GM18508 (cell line): ENCODE measurements at regions not wholly inside any gene's neighbourhood (a gene's known extent, or its start where the extent isn't known, plus 50 kb on each side); places are given as distances from the start of the nearest gene placed in this dataset.

Experiments
- ATAC-seq: cut with Tn5 transposase; IDR thresholded peaks from one replicate; pipeline ENCODE4 v1.9.1; 2021; ENCODE audit warnings: moderate number of reproducible peaks; ENCODE audit not compliant: insufficient read depth, unreplicated experiment

GRCh38 chr6:148250975-148251685, 91.5 kb upstream of the SASH1 start:
- ATAC-seq = no peak

GRCh38 chr6:148251891-148252290, 90.7 kb upstream of the SASH1 start:
- ATAC-seq = no peak

GRCh38 chr6:148257810-148258209, 84.8 kb upstream of the SASH1 start:
- ATAC-seq = no peak

- no peak for ATAC-seq
Measured at GRCh38 chr6:148258868-148259267, 83.8 kb upstream of the SASH1 start.

DNA sequence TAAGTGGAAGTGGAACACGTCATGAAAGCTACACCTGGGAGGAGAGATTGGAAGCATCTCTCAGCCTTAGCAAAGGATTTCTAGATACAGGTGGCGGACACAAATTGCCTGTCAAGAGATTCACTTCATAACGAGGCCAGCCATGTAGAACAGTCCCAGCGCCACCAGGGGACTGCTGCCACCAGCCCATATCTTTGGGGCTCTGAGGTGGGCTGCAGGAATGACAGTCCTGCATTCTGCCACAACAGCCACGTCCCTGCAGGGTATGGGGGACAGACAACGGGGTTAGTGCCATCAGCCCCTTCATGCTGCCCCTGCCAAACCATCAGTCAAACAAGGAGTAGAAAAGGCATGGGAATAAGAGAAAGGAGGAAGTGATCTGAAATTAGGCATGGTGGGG, 81.2 kb upstream of the SASH1 start:
- ATAC-seq = no peak

- ATAC-seq = no peak
Measured at GRCh38 chr6:148263010-148263409, 79.6 kb upstream of the SASH1 start.

DNA sequence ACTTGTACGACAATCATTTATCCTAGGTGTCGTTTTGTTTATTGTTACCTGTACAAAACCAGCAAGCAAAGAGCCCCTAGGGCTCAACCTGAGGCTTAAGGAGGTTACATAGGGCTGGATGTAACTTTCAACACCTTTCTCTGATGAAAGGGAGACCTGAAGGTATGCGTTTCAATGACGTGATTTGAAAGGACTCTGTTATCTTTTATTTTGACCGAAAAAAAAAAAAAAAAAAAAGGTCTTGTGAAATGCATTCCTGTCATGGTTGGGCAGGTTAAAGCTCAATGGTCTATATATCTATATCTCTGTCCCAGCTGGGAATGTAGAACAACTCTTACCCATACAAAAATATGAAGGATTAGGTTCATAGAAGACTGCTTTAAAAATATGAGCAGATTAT, 78.7 kb upstream of the SASH1 start:
- ATAC-seq = no peak

- ATAC-seq = no peak
Measured at GRCh38 chr6:148265054-148265453, 77.6 kb upstream of the SASH1 start.

DNA sequence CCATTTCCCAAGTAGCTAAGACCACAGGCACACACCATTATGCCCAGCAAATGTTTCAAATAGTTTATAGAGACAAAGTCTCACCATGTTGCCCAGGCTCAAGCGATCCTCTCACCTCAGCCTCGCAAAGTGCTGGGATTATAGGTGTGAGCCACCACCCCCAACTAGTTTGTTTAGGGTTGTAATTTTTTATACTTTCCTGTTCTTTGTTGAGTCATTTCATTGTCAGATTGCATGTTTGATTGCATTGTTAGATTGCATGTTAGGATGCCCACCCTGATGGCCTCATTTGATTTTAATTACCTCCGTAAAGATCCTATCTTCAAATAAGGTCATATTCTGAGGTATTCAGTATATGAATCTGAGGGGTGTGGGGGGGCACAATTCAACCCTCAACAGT, 73.3 kb upstream of the SASH1 start:
- ATAC-seq = no peak

DNA sequence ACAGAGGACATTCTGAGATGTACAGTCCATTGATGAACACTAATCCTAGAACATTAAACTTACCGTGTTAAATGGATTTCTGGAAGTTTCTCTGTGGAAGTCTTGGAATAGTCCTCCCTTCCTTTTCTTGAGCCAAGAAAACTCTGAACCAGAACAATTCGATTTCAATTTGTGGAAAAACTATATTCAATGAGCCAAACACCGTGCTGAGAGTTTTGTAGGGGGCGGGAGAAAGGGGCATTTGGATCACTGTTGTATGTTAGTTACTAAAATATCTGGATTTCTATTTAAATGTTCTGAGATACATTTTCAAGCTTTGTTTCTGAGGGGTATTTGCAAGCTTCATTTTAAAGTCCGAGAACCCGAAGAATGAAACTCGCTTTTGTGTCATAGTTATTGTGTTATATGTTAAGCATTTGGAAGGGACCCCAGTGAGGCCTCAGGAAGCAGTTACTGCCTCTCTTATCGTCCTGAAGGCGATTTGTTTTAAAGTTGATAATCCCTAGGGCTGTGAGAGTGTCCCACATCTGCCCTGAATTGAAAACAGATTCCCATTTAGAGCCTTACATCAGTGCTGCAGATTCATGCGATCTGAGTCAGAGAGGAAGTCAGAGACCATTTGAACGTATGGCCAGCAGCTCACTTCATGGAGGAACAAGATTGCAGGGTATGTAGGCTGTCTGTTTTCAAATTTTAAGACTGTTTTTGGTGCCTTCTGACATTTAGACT, 70.8 kb upstream of the SASH1 start:
- ATAC-seq = no peak

DNA sequence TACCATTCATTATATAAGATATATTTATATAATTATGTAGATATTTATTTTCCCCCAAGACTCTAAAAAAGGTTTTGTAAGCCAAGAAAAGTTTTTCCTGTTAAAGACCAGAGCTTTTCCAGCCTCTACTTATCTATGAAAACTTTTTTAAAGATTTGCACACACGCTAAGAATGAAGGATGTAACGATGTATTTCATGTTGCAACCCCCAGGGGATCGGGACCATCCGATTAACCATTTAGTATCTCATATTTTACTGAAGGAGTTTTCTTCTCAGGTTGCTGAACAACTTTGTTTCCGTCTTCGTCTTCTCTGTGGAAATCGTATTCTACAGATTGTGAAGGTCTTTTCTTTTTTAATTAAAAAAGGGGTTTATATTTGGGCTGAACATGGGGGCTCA, 70.0 kb upstream of the SASH1 start:
- ATAC-seq = no peak

GRCh38 chr6:148273962-148274752, 68.5 kb upstream of the SASH1 start:
- ATAC-seq = no peak

- ATAC-seq = no peak
Measured at GRCh38 chr6:148274809-148275208, 67.8 kb upstream of the SASH1 start.

GRCh38 chr6:148285205-148285604, 57.4 kb upstream of the SASH1 start:
- no peak for ATAC-seq

DNA sequence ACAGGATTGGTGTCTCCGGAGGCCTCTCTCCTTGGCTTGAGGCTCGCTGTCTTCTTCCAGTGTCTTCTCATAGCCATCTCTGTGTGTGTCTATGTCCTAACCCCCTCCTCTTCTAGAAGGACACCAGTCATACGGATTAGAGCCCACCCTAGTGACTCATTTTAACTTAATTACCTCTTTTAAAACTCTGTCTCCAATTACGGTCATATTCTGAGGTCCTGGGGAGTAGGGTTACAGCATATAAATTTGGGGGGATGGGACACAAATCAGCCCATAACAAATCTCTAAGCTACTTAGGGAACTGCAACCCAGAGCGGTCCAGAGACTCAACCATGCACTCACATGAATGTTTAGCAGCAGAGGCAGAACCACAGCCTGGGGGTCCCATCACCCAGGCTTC, 56.1 kb upstream of the SASH1 start:
- no peak for ATAC-seq

DNA sequence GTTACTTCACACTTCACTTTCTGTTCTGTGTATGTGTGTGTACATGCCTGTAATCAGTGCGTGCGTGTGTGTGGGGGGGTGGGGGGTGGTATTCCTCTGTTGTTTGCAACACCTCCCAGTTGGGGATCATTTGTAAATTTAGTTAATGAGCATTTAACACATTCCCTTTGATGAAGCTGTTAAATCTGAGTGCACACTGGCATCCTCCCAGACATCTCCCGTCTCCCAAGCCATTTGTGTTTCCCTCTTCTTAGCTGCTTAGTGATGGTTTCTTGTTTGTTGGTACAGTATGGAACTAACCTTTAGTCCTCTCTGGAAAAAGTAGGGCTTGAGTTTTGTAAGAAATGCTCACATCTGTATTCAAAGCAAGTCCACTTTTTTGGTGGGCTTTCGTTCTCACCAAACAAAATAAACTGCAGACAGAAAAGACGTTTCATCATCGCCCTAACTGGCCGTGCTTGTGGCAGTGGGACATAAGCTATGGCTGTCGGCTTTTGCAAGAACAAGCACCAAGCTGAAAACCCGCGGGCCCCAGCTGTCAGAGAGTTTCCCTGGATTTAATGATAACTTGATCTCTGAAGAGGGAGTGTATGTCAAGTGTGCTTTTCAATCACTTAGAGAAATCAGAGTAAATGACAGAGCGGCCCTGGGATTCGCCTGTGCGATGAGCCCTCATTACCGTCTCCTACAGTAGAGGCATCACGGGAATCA, 54.9 kb upstream of the SASH1 start:
- ATAC-seq = no peak

DNA sequence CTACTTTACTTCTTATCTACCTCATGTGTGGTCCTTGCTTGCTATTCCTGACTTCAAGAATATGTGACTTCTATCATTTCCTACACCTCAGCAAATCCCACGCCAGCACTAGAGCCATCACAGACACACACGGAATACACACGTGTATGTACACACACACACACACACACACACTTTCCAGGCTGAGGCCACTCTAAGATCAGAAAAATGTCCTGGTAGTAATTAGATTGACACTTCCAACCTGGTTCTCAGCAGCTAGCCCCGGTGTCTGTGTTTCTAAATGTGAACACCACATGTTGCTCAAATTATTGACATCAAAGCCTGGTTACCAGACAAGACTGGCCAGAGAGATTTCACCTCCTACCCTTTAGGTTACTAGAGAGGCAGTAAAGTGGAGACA, 54.1 kb upstream of the SASH1 start:
- no peak for ATAC-seq

DNA sequence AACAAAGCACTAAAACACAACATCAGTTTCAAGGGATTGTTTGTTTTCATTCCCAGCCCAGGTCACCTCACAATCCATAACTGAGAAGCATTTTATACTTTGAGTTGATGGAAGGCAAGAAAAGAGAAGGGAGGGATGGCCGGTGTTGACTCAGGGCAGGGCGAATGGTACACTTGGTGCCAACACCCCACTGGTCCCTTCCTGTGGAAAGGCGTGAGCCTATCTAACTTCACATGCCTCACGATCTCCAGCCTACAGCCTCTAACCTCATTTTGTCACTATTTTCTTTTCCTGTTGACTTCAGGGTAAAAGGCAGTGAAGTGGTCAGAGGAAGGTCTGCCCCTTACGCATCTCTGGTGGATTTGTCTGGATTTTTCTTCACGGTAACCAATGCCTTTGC, 53.5 kb upstream of the SASH1 start:
- no peak for ATAC-seq

- ATAC-seq = no peak
Measured at GRCh38 chr6:148291876-148292275, 50.8 kb upstream of the SASH1 start.
